Activated CD8-positive, alpha-beta memory T cell treated with anti-CD3 and anti-CD28 coated beads for 1 hour (primary cell): ENCODE measurements at regions not wholly inside any gene's neighbourhood (a gene's known extent, or its start where the extent isn't known, plus 50 kb on each side); places are given as distances from the start of the nearest gene placed in this dataset.

ENCODE experiments used
- DNase-seq, 2 donors: peaks; one replicate each; pipeline ENCODE4 v3.0.0-alpha.2; 2020; ENCODE audit warnings: low read depth in 1 of 2; ENCODE audit errors: extremely low read depth in 1 of 2

- DNase-seq: no peak
Observed at GRCh38 chr20:60725311-60725906, 526.7 kb upstream of the CDH4 start.

- DNase-seq: no peak
Observed at GRCh38 chr20:60727425-60727824, 524.6 kb upstream of the CDH4 start.

GRCh38 chr20:60728705-60729104 lies 523.4 kb upstream of the CDH4 start:
- no peak for DNase-seq

- no peak for DNase-seq
Observed at GRCh38 chr20:60729135-60729900, 522.7 kb upstream of the CDH4 start.

- DNase-seq: no peak
Observed at GRCh38 chr20:60732322-60732721, 519.7 kb upstream of the CDH4 start.

GRCh38 chr20:60748086-60748485 lies 504.0 kb upstream of the CDH4 start:
- no peak for DNase-seq

- no peak for DNase-seq
Observed at GRCh38 chr20:60749804-60750602, 502.1 kb upstream of the CDH4 start.

GRCh38 chr20:60750909-60751308 lies 501.2 kb upstream of the CDH4 start:
- no peak for DNase-seq

GRCh38 chr20:60751826-60752225 lies 500.2 kb upstream of the CDH4 start:
- no peak for DNase-seq

GRCh38 chr20:60752741-60753420 lies 499.2 kb upstream of the CDH4 start:
- DNase-seq: no peak

- no peak for DNase-seq
Observed at GRCh38 chr20:60754856-60755255, 497.2 kb upstream of the CDH4 start.

GRCh38 chr20:60759651-60760050 lies 492.4 kb upstream of the CDH4 start:
- DNase-seq: no peak

- DNase-seq: no peak
Observed at GRCh38 chr20:60760256-60761000, 491.6 kb upstream of the CDH4 start.

GRCh38 chr20:60761056-60761455 lies 491.0 kb upstream of the CDH4 start:
- DNase-seq: no peak

- DNase-seq: no peak
Observed at GRCh38 chr20:60762386-60762785, 489.7 kb upstream of the CDH4 start.

GRCh38 chr20:60764328-60764727 lies 487.7 kb upstream of the CDH4 start:
- DNase-seq: no peak

- DNase-seq: no peak
Observed at GRCh38 chr20:60764771-60765170, 487.3 kb upstream of the CDH4 start.

- no peak for DNase-seq
Observed at GRCh38 chr20:60765821-60766403, 486.1 kb upstream of the CDH4 start.

GRCh38 chr20:60768216-60768615 lies 483.8 kb upstream of the CDH4 start:
- DNase-seq: no peak

GRCh38 chr20:60780388-60781025 lies 471.6 kb upstream of the CDH4 start:
- DNase-seq: no peak
